Right cardiac atrium (tissue), 5 donors: ENCODE measurements at regions not wholly inside any gene's neighbourhood (a gene's known extent, or its start where the extent isn't known, plus 50 kb on each side); places are given as distances from the start of the nearest gene placed in this dataset.

Experiments used
- ATAC-seq, 2 donors: fragments of 200-7000 bp; cut with Tn5 transposase; one replicate each; pipeline versions ENCODE4 v1.8.0 to v1.9.1; 2020; ENCODE audit warnings: moderate library complexity in 2 of 2, mild to moderate bottlenecking in 1 of 2
- DNase-seq, 3 donors: peaks; one replicate each; pipeline ENCODE4 v3.0.0-alpha.2; 2020
- H3K27ac ChIP-seq: one replicate; pipeline ENCODE4 v1.5.1; 2013; ENCODE audit warnings: mild to moderate bottlenecking, low read length, control low read depth, moderate library complexity
- H3K27me3 ChIP-seq: one replicate; pipeline ENCODE4 v1.6.1; 2013; ENCODE audit not compliant: control insufficient read depth, insufficient read depth
- H3K4me1 ChIP-seq: one replicate; pipeline ENCODE4 v1.6.1; 2013; ENCODE audit warnings: low read length; ENCODE audit not compliant: control insufficient read depth, insufficient read depth
- H3K4me3 ChIP-seq: one replicate; pipeline ENCODE4 v1.5.1; 2013; ENCODE audit warnings: low read length, control low read depth
- H3K9me3 ChIP-seq: one replicate; pipeline ENCODE4 v1.6.1; 2013; ENCODE audit warnings: low read length; ENCODE audit not compliant: control insufficient read depth
- WGBS: extraction: QIAGEN DNeasy Blood & Tissue Kit; methylation state at CpG from one replicate; pipeline ENCODE4 v1.1.7; 2013; 5-methylcytosine and 5-hydroxymethylcytosine counted together
- intact Hi-C, 4 donors: fragments of 100-400 bp; cut with DNase I; formaldehyde crosslinking; loops; one replicate each; pipeline versions ENCODE4 v1.11.0 to v1.14.0; 2022 to 2023
- donor health status: healthy with polysubstance abuse.
- donor health status: DM: no; HTN: yes; CAD: no.
- donor health status: DM: no; HTN: no; CAD: no.
- donor health status: DM: no; HTN: yes; CAD: no; lungs with severe emphysema.
- donor health status: DM: yes; HTN: yes; CAD: no.

DNA sequence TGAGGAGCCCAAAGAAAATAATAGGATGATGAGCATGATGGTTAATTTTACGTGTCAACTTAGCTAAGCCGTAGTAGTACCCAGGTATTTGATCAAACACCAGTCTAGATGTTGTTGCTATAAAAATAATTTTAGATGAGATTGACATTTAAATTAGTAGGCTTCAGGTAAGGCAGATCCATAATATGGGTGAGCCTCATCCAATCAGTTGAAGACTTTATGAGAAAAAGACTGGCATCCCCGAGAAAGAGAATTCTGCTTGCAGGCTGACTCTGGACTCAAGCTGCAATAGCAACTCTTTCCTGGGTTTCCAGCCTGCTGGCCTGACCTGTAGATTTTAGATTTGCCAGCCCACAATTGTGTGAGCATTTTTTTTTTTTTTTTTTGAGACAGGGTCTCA, 192.8 kb upstream of the LNX1 start:
- Histone ChIP-seq H3K4me1 (peaks cover 4% of the 10 kb centered on the region), H3K27ac (no peak overlapping the region), H3K27me3 (no peaks in the 10 kb centered on the region), H3K9me3 (no peaks in the 10 kb centered on the region), H3K4me3 (no peak overlapping the region)
- 99% methylated on average over 3 of the region's 3 CpGs for WGBS
- intact Hi-C loops = no loop called here
- ATAC-seq (no peak), DNase-seq (no peak)

- Histone ChIP-seq H3K4me3 (no peak overlapping the region), H3K27ac (no peak overlapping the region), H3K4me1 (peaks cover 4% of the 10 kb centered on the region), H3K27me3 (no peaks in the 10 kb centered on the region), H3K9me3 (no peaks in the 10 kb centered on the region)
- ATAC-seq = no peak
- intact Hi-C loops = no loop called here
- 60% methylated on average over 1 of the region's 1 CpG for WGBS
- no peak for DNase-seq
These were observed 192.0 kb upstream of the LNX1 start for GRCh38 chr4:53783208-53783859.

DNA sequence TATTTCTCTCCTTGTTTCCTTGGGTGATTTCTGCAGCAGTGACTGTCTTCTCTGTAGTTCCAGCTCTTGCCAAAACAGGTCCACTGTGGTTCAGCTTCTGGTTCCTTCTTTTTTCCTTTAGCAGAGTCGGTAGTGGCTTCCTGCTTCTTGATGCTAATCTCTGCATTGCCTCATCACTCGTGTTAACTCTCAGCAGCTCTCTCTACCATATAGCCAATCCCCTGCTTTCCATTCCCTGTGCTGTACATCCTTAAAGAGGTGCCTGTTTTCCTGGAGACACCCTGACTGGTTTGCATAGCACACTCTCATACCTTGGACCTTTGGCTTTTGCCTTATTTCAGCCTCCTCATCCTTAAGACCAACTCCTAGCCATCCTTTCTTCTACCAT, 191.2 kb upstream of the LNX1 start:
- DNase-seq = no peak
- peaks cover 4% of the 10 kb centered on the region for H3K4me1 ChIP-seq
- ATAC-seq = no peak
- intact Hi-C loops = no loop called here
- H3K27me3 ChIP-seq = no peaks in the 10 kb centered on the region
- H3K9me3 ChIP-seq = no peaks in the 10 kb centered on the region
- 19% methylated on average over 2 of the region's 2 CpGs for WGBS
- H3K4me3 ChIP-seq = no peak overlapping the region
- H3K27ac ChIP-seq = no peak overlapping the region

DNA sequence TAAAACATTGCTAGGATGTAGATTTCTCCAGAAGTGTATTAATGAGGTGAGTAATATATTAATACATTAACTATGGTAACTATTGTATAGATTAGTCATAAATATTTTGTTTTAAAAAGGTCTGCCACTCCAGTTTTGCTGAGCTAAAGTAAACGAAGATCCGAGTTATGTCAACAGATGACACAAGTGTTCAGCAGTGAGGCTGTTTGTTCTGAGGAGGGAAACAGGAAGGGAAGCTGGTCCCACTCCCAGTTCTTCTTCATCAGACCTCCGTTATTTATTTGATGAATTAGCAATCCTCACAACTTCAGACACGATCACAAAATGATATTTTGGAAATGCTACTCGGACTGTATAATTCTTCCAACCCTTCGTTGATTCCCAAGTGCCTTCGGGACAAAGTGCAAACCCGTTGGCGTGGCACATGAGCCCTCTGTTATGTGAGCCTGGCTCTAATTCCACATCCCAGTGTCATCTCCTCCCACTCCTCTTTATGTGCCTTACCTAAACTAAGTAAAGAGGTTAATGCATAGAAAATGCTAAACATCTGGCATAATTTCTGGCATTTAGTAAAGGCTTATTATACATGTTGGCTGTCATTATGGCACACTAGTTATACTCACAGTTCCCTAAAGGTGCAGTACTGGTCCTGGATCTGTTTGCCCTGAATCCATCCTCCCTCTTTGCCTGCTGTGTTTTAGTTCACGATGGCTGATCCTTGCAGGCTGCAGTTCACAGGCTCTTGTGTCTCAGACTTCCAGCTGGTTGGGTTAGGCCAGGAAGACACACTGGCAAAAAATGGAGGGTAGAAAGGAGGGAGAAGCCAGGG, 190.6 kb upstream of the LNX1 start:
- no peak for ATAC-seq
- H3K27ac ChIP-seq = no peak overlapping the region

GRCh38 chr4:53780736-53781400, 189.6 kb upstream of the LNX1 start:
- H3K27ac ChIP-seq = no peak overlapping the region
- DNase-seq (no peak), ATAC-seq (peak in 1 of 2 donors; percentile 39)
- H3K9me3 ChIP-seq = no peaks in the 10 kb centered on the region
- intact Hi-C loops = no loop called here
- whole genome bisulfite sequencing = 88% methylated on average over 4 of the region's 4 CpGs
- no peaks in the 10 kb centered on the region for H3K4me1 ChIP-seq
- H3K27me3 ChIP-seq = no peaks in the 10 kb centered on the region
- H3K4me3 ChIP-seq = no peak overlapping the region

More for the DNA sequence above, 190.6 kb upstream of the LNX1 start:
- H3K4me3 ChIP-seq = no peak overlapping the region
- no peaks in the 10 kb centered on the region for H3K9me3 ChIP-seq
- DNase-seq = no peak
- 47% methylated on average over 10 of the region's 10 CpGs for WGBS
- intact Hi-C loops = no loop called here
- H3K4me1 ChIP-seq = peaks cover 1% of the 10 kb centered on the region
- H3K27me3 ChIP-seq = no peaks in the 10 kb centered on the region

DNA sequence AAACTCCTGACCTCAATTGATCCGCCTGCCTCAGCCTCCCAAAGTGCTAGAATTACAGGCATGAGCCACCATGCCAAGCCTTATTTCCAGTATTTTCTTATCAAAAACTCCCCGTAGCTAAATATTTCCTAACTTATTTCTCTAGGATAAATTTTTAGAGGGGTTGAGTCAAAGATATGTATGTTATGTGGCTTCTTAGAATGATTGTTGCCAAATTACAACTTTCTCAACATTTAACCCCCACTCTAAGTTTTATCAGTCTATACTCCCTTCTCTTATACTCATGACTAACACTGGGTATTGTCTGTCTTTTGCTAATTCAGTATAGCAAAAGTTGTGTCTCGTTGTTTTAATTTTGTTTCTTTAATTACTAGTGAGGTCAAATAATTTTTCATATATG, 187.7 kb upstream of the LNX1 start:
- no peaks in the 10 kb centered on the region for H3K9me3 ChIP-seq
- 74% methylated on average over 3 of the region's 3 CpGs for WGBS
- DNase-seq (no peak), ATAC-seq (no peak)
- intact Hi-C loops = no loop called here
- no peak overlapping the region for H3K4me3 ChIP-seq
- H3K27ac ChIP-seq = no peak overlapping the region
- no peaks in the 10 kb centered on the region for H3K4me1 ChIP-seq
- no peaks in the 10 kb centered on the region for H3K27me3 ChIP-seq

GRCh38 chr4:53778155-53778554, 186.9 kb upstream of the LNX1 start:
- DNase-seq (no peak), ATAC-seq (peak; percentile 13 to 47)
- Histone ChIP-seq H3K4me3 (no peak overlapping the region), H3K9me3 (no peaks in the 10 kb centered on the region), H3K27me3 (no peaks in the 10 kb centered on the region), H3K27ac (no peak overlapping the region), H3K4me1 (no peaks in the 10 kb centered on the region)
- WGBS = 46% methylated on average over 2 of the region's 2 CpGs
- intact Hi-C loops = no loop called here

DNA sequence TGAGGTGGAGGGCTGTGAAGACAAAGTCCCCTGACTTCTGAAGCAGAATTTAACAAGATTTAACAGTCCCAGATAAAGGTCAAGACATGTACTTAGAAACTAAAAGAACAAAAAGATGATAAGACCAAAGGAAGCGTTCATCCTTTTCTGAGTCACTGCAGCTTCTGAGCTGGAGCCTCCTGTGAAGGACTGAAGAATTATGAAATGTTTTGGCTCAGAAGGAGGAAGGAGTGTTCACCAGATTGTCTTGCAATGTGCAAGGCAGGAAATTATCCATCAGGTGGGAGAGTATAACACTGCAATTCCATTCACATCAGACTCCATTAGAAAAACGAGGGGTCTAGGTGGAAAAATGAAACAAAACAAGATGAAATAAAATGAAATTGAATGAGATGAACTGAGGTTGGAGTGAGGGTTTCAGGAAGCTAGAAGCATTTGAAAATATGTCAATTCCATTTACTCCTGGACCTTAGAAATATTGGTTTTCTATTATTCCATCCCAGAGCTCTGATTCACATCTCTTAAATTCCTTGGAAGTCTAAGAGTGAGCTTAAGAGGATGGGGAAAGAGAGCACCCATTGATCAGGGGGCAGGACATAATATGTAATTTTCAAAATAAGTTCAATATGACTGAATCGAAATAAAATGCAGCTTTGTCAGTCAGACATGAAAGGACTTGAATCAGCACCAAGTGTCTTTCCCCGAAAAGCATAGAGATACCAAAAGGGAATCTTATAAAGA, 186.1 kb upstream of the LNX1 start:
- H3K27ac ChIP-seq = no peak overlapping the region
- intact Hi-C loops = no loop called here
- 47% methylated on average over 4 of the region's 4 CpGs for WGBS

GRCh38 chr4:53776141-53776540, 184.9 kb upstream of the LNX1 start:
- ATAC-seq (no peak), DNase-seq (no peak)
- H3K27ac ChIP-seq = no peak overlapping the region
- WGBS = 97% methylated on average over 2 of the region's 2 CpGs
- intact Hi-C loops = no loop called here
- no peaks in the 10 kb centered on the region for H3K9me3 ChIP-seq
- no peak overlapping the region for H3K4me3 ChIP-seq
- H3K27me3 ChIP-seq = no peaks in the 10 kb centered on the region
- H3K4me1 ChIP-seq = no peaks in the 10 kb centered on the region

More for the DNA sequence above, 186.1 kb upstream of the LNX1 start:
- no peaks in the 10 kb centered on the region for H3K9me3 ChIP-seq
- H3K27me3 ChIP-seq = no peaks in the 10 kb centered on the region
- H3K4me3 ChIP-seq = no peak overlapping the region
- no peaks in the 10 kb centered on the region for H3K4me1 ChIP-seq
- no peak for DNase-seq
- ATAC-seq = peak; percentile 64 to 68

DNA sequence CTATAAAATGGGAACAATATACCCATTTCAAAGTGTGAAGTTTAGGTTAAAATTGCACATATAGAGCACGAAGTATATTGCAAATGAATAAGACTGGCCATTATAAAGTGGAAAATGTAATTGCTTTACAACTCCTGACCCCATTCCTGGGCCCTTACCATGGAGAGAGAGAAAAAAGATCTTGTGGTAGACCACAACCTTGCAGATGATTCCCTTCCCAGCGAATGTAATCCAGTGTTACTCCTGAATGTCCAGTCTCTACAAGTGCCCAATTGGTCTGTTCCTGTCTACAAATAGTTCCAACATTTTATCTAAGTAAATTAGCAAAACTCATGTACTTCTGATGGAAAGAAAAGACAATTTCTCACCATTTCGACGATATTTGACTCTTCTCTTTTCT, 184.1 kb upstream of the LNX1 start:
- WGBS = 93% methylated on average over 4 of the region's 4 CpGs
- no peak overlapping the region for H3K27ac ChIP-seq
- H3K4me1 ChIP-seq = no peaks in the 10 kb centered on the region
- ATAC-seq = no peak
- intact Hi-C loops = no loop called here
- H3K4me3 ChIP-seq = no peak overlapping the region
- DNase-seq = no peak
- H3K9me3 ChIP-seq = no peaks in the 10 kb centered on the region
- no peaks in the 10 kb centered on the region for H3K27me3 ChIP-seq

- Histone ChIP-seq H3K27me3 (no peaks in the 10 kb centered on the region), H3K4me1 (no peaks in the 10 kb centered on the region), H3K4me3 (no peak overlapping the region), H3K9me3 (no peaks in the 10 kb centered on the region), H3K27ac (no peak overlapping the region)
- ATAC-seq = no peak
- DNase-seq = no peak
- intact Hi-C loops = no loop called here
- 83% methylated on average over 3 of the region's 3 CpGs for WGBS
These were observed 180.0 kb upstream of the LNX1 start for GRCh38 chr4:53771326-53771725.
